ENCODE measurements at regions not wholly inside any gene's neighbourhood (a gene's known extent, or its start where the extent isn't known, plus 50 kb on each side); places are given as distances from the start of the nearest gene placed in this dataset.

GRCh38 chr4:52251864-52252263, 200.8 kb downstream of the SPATA18 start:
- Histone ChIP-seq H3K4me3 (no peak overlapping the region), H3K36me3 (no peaks in the 10 kb centered on the region), H3K27me3 (peaks cover 10% of the 10 kb centered on the region), H3K9me3 (peaks cover 5% of the 10 kb centered on the region; the same call in 1 of the 2 replicates)
- DNase-seq: no peak

GRCh38 chr4:52253025-52253424, 201.9 kb downstream of the SPATA18 start:
- H3K27me3 ChIP-seq: peaks cover 7% of the 10 kb centered on the region
- H3K9me3 ChIP-seq: peaks cover 5% of the 10 kb centered on the region; the same call in 1 of the 2 replicates
- no peak for DNase-seq
- H3K36me3 ChIP-seq: no peaks in the 10 kb centered on the region
- H3K4me3 ChIP-seq: no peak overlapping the region

GRCh38 chr4:52256522-52256921, 205.4 kb downstream of the SPATA18 start:
- no peaks in the 10 kb centered on the region; the same call in 1 of the 2 replicates for H3K27me3 ChIP-seq
- H3K4me3 ChIP-seq: no peak overlapping the region
- no peaks in the 10 kb centered on the region for H3K36me3 ChIP-seq
- DNase-seq: no peak
- peaks cover 5% of the 10 kb centered on the region; the same call in 1 of the 2 replicates for H3K9me3 ChIP-seq

GRCh38 chr4:52259978-52260377, 208.9 kb downstream of the SPATA18 start:
- no peak overlapping the region for H3K4me3 ChIP-seq
- DNase-seq: no peak
- no peaks in the 10 kb centered on the region for H3K9me3 ChIP-seq
- no peaks in the 10 kb centered on the region for H3K36me3 ChIP-seq
- H3K27me3 ChIP-seq: no peaks in the 10 kb centered on the region; the same call in 1 of the 2 replicates

- no peaks in the 10 kb centered on the region; the same call in 1 of the 2 replicates for H3K27me3 ChIP-seq
- no peaks in the 10 kb centered on the region for H3K36me3 ChIP-seq
- H3K4me3 ChIP-seq: no peak overlapping the region
- DNase-seq: no peak
- no peaks in the 10 kb centered on the region for H3K9me3 ChIP-seq
Measured at GRCh38 chr4:52260514-52261210, 209.6 kb downstream of the SPATA18 start.

GRCh38 chr4:52263607-52264006, 212.5 kb downstream of the SPATA18 start:
- H3K36me3 ChIP-seq: no peaks in the 10 kb centered on the region
- DNase-seq: peak; percentile 46
- H3K4me3 ChIP-seq: no peak overlapping the region
- H3K9me3 ChIP-seq: no peaks in the 10 kb centered on the region; the same call in 1 of the 2 replicates
- H3K27me3 ChIP-seq: peaks cover 7% of the 10 kb centered on the region

GRCh38 chr4:52265781-52266525, 214.8 kb downstream of the SPATA18 start:
- DNase-seq: no peak
- no peaks in the 10 kb centered on the region for H3K36me3 ChIP-seq
- no peak overlapping the region for H3K4me3 ChIP-seq
- peaks cover 16% of the 10 kb centered on the region for H3K27me3 ChIP-seq
- H3K9me3 ChIP-seq: no peaks in the 10 kb centered on the region; the same call in none of the 2 replicates

- Histone ChIP-seq H3K36me3 (no peaks in the 10 kb centered on the region), H3K4me3 (no peak overlapping the region), H3K27me3 (peaks cover 16% of the 10 kb centered on the region), H3K9me3 (peaks cover under 1% of the 10 kb centered on the region)
- peak; percentile 19 for DNase-seq
Measured at GRCh38 chr4:52266537-52267137, 215.5 kb downstream of the SPATA18 start.

- Histone ChIP-seq H3K36me3 (no peaks in the 10 kb centered on the region), H3K9me3 (peaks cover 17% of the 10 kb centered on the region), H3K27me3 (peaks cover 18% of the 10 kb centered on the region), H3K4me3 (no peak overlapping the region)
- DNase-seq: no peak
Measured at GRCh38 chr4:52269761-52270160, 218.7 kb downstream of the SPATA18 start.

- no peak for DNase-seq
- no peak overlapping the region for H3K4me3 ChIP-seq
- no peaks in the 10 kb centered on the region for H3K36me3 ChIP-seq
- H3K9me3 ChIP-seq: peaks cover 29% of the 10 kb centered on the region
- peaks cover 11% of the 10 kb centered on the region for H3K27me3 ChIP-seq
Measured at GRCh38 chr4:52273885-52274284, 222.8 kb downstream of the SPATA18 start.

GRCh38 chr4:52288212-52288855, 237.2 kb downstream of the SPATA18 start:
- peaks cover 14% of the 10 kb centered on the region; the same call in 1 of the 2 replicates for H3K27me3 ChIP-seq
- no peak overlapping the region for H3K4me3 ChIP-seq
- DNase-seq: no peak
- H3K36me3 ChIP-seq: no peaks in the 10 kb centered on the region
- H3K9me3 ChIP-seq: no peaks in the 10 kb centered on the region

GRCh38 chr4:52290466-52290865, 239.4 kb downstream of the SPATA18 start:
- Histone ChIP-seq H3K4me3 (no peak overlapping the region), H3K27me3 (peaks cover 3% of the 10 kb centered on the region; the same call in 1 of the 2 replicates), H3K36me3 (no peaks in the 10 kb centered on the region), H3K9me3 (no peaks in the 10 kb centered on the region)
- DNase-seq: no peak

- Histone ChIP-seq H3K27me3 (no peaks in the 10 kb centered on the region), H3K36me3 (no peaks in the 10 kb centered on the region), H3K9me3 (no peaks in the 10 kb centered on the region), H3K4me3 (no peak overlapping the region)
- no peak for DNase-seq
Measured at GRCh38 chr4:52292245-52292644, 241.1 kb downstream of the SPATA18 start.

GRCh38 chr4:52296341-52296740, 245.2 kb downstream of the SPATA18 start:
- DNase-seq: no peak
- H3K36me3 ChIP-seq: no peaks in the 10 kb centered on the region
- no peak overlapping the region for H3K4me3 ChIP-seq
- H3K9me3 ChIP-seq: no peaks in the 10 kb centered on the region
- no peaks in the 10 kb centered on the region for H3K27me3 ChIP-seq

- Histone ChIP-seq H3K4me3 (no peak overlapping the region), H3K27me3 (no peaks in the 10 kb centered on the region), H3K9me3 (no peaks in the 10 kb centered on the region), H3K36me3 (no peaks in the 10 kb centered on the region)
- DNase-seq: no peak
Measured at GRCh38 chr4:52298444-52298843, 247.3 kb downstream of the SPATA18 start.

- no peaks in the 10 kb centered on the region for H3K36me3 ChIP-seq
- peak; percentile 75 for DNase-seq
- no peaks in the 10 kb centered on the region for H3K9me3 ChIP-seq
- peaks cover under 1% of the 10 kb centered on the region; the same call in 1 of the 2 replicates for H3K27me3 ChIP-seq
- H3K4me3 ChIP-seq: no peak overlapping the region
Measured at GRCh38 chr4:52299120-52299519, 248.0 kb downstream of the SPATA18 start.
